Mucosa of gallbladder (tissue), 1 donor: ENCODE measurements at regions not wholly inside any gene's neighbourhood (a gene's known extent, or its start where the extent isn't known, plus 50 kb on each side); places are given as distances from the start of the nearest gene placed in this dataset.
A peak's percentile ranks its signal among the peaks of the same experiment; 100 is the strongest.

Experiments used
- DNase-seq: peaks from one replicate; pipeline ENCODE4 v3.0.0-alpha.2; 2020; ENCODE audit warnings: low spot score
- donor health status: DM: no; HTN: no; CAD: no.

- DNase-seq: no peak
Measured at GRCh38 chr13:44212633-44213396, 160.8 kb upstream of the SERP2 start.

GRCh38 chr13:44218501-44219240 lies 155.0 kb upstream of the SERP2 start:
- peak; percentile 56 for DNase-seq

GRCh38 chr13:44219577-44220548 lies 153.8 kb upstream of the SERP2 start:
- DNase-seq: no peak

- no peak for DNase-seq
Measured at GRCh38 chr13:44220948-44221347, 152.7 kb upstream of the SERP2 start.

GRCh38 chr13:44221657-44222056 lies 152.0 kb upstream of the SERP2 start:
- DNase-seq: no peak

- no peak for DNase-seq
Measured at GRCh38 chr13:44223770-44224444, 149.7 kb upstream of the SERP2 start.

GRCh38 chr13:44224450-44225149 lies 149.0 kb upstream of the SERP2 start:
- no peak for DNase-seq

GRCh38 chr13:44229371-44230030 lies 144.1 kb upstream of the SERP2 start:
- no peak for DNase-seq

- no peak for DNase-seq
Measured at GRCh38 chr13:44230071-44230470, 143.6 kb upstream of the SERP2 start.

- DNase-seq: no peak
Measured at GRCh38 chr13:44230736-44231135, 142.9 kb upstream of the SERP2 start.

- DNase-seq: peak; percentile 87
Measured at GRCh38 chr13:44231786-44232516, 141.7 kb upstream of the SERP2 start.

- no peak for DNase-seq
Measured at GRCh38 chr13:44232774-44233173, 140.8 kb upstream of the SERP2 start.

GRCh38 chr13:44234566-44234965 lies 139.1 kb upstream of the SERP2 start:
- no peak for DNase-seq

- DNase-seq: no peak
Measured at GRCh38 chr13:44236370-44236769, 137.3 kb upstream of the SERP2 start.

GRCh38 chr13:44236801-44237207 lies 136.8 kb upstream of the SERP2 start:
- no peak for DNase-seq

- DNase-seq: peak; percentile 72
Measured at GRCh38 chr13:44237276-44237767, 136.3 kb upstream of the SERP2 start.

GRCh38 chr13:44237881-44238421 lies 135.7 kb upstream of the SERP2 start:
- no peak for DNase-seq

GRCh38 chr13:44240611-44241145 lies 132.9 kb upstream of the SERP2 start:
- DNase-seq: no peak

GRCh38 chr13:44241638-44242037 lies 132.0 kb upstream of the SERP2 start:
- DNase-seq: no peak
